Adrenal gland (tissue), 9 donors: ENCODE measurements at regions not wholly inside any gene's neighbourhood (a gene's known extent, or its start where the extent isn't known, plus 50 kb on each side); places are given as distances from the start of the nearest gene placed in this dataset.

Experiments used
- DNase-seq, 7 donors: peaks; one replicate each; pipeline ENCODE4 v3.0.0-alpha.2; 2019 to 2020
- H3K27ac ChIP-seq, 5 donors: fragments of 200-600 bp; sonication (generic) in 4 of 5; 1 replicate in 3 of 5; 2 replicates in 2 of 5; pipeline versions ENCODE4 v1.5.1 to v1.8.0; 2016 to 2020; ENCODE audit warnings: mild to moderate bottlenecking in 1 of 5
- H3K27me3 ChIP-seq: fragments of 200-600 bp; 2 replicates; pipeline ENCODE4 v1.8.0; 2021
- H3K36me3 ChIP-seq, 2 donors: fragments of 200-600 bp; replicated peaks in 1 of 2; 1 replicate in 1 of 2; 2 replicates in 1 of 2; pipeline versions ENCODE4 v1.5.1 to v1.8.0; 2018 to 2022
- H3K4me1 ChIP-seq, 2 donors: fragments of 200-600 bp; replicated peaks in 1 of 2; 1 replicate in 1 of 2; 2 replicates in 1 of 2; pipeline versions ENCODE4 v1.5.1 to v1.8.0; 2018 to 2021
- H3K4me3 ChIP-seq, 4 donors: fragments of 200-600 bp; sonication (generic) in 3 of 4; one replicate each; pipeline ENCODE4 v1.5.1; 2016 to 2018
- H3K9me3 ChIP-seq, 3 donors: fragments of 200-600 bp; sonication (generic) in 1 of 3; replicated peaks in 1 of 3; 1 replicate in 2 of 3; 2 replicates in 1 of 3; pipeline versions ENCODE4 v1.5.1 to v1.8.0; 2016 to 2021
- POLR2A ChIP-seq, 2 donors: fragments of 450-650 bp; IDR thresholded peaks; one replicate each; pipeline ENCODE4 v1.6.1; 2017; ENCODE audit warnings: antibody characterized with exemption in 2 of 2, mild to moderate bottlenecking in 2 of 2, moderate library complexity in 1 of 2
- WGBS, 4 donors: extraction: QIAGEN DNeasy Blood & Tissue Kit in 2 of 4; methylation state at CpG; one replicate each; pipeline versions ENCODE4 v1.1.5 to v1.1.7; 2013 to 2017; 5-methylcytosine and 5-hydroxymethylcytosine counted together
- intact Hi-C, 2 donors: fragments of 100-400 bp; cut with DNase I; formaldehyde crosslinking; loops; one replicate each; pipeline versions ENCODE4 v1.14.1 to v1.15.0; 2022 to 2023
- TF ChIP-seq, protein P1 (sequence below), 6 experiments: fragments of 450-650 bp in 4 of 6; fragments of 200-600 bp in 2 of 6; sonication (generic) in 1 of 6; IDR thresholded peaks; 1 replicate in 5 of 6; 2 replicates in 1 of 6; pipeline versions ENCODE4 v1.5.1 to v1.8.0; 2016 to 2021; ENCODE audit warnings: antibody characterized with exemption in 6 of 6, mild to moderate bottlenecking in 2 of 6, moderate library complexity in 1 of 6
- donor health status: healthy with polysubstance abuse.
- donor health status: Bipolar disorder and iron deficiency.
- donor health status: DM: yes; HTN: yes; CAD: no.
- donor health status: DM: no; HTN: no; CAD: no.
- donor health status: DM: no; HTN: no; CAD: no.

- TF ChIP-seq POLR2A (IDR thresholded peaks at IDR 0.05): no peak
- TF ChIP-seq, protein P1, sequence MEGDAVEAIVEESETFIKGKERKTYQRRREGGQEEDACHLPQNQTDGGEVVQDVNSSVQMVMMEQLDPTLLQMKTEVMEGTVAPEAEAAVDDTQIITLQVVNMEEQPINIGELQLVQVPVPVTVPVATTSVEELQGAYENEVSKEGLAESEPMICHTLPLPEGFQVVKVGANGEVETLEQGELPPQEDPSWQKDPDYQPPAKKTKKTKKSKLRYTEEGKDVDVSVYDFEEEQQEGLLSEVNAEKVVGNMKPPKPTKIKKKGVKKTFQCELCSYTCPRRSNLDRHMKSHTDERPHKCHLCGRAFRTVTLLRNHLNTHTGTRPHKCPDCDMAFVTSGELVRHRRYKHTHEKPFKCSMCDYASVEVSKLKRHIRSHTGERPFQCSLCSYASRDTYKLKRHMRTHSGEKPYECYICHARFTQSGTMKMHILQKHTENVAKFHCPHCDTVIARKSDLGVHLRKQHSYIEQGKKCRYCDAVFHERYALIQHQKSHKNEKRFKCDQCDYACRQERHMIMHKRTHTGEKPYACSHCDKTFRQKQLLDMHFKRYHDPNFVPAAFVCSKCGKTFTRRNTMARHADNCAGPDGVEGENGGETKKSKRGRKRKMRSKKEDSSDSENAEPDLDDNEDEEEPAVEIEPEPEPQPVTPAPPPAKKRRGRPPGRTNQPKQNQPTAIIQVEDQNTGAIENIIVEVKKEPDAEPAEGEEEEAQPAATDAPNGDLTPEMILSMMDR (IDR thresholded peaks at IDR 0.05): no peak
- H3K4me1 ChIP-seq: peaks cover 19 to 29% of the 10 kb centered on the region in 2 donors
- H3K4me3 ChIP-seq: no peak overlapping the region
- no peaks in the 10 kb centered on the region for H3K36me3 ChIP-seq
- no peak overlapping the region for H3K27ac ChIP-seq
- intact Hi-C loops: no loop called here
- WGBS, 4 donors: 66 to 81% (median 69%) methylated on average over 4 to 6 of the region's 6 CpGs
- H3K27me3 ChIP-seq: no peaks in the 10 kb centered on the region
- H3K9me3 ChIP-seq: no peaks in the 10 kb centered on the region
- no peak for DNase-seq
Measured at GRCh38 chr3:72273615-72274014, 488.7 kb upstream of the PROK2 start.

GRCh38 chr3:72272356-72272755, 487.4 kb upstream of the PROK2 start:
- Histone ChIP-seq H3K4me1 (peaks cover 19 to 29% of the 10 kb centered on the region in 2 donors), H3K27ac (no peak overlapping the region), H3K36me3 (no peaks in the 10 kb centered on the region), H3K4me3 (no peak overlapping the region), H3K27me3 (no peaks in the 10 kb centered on the region), H3K9me3 (no peaks in the 10 kb centered on the region)
- TF ChIP-seq POLR2A (IDR thresholded peaks at IDR 0.05): no peak
- TF ChIP-seq, protein P1 (IDR thresholded peaks at IDR 0.05): no peak
- DNase-seq: no peak
- intact Hi-C loops: no loop called here
- 97 to 100% (median 99%) methylated on average over 3 to 6 of the region's 6 CpGs for WGBS, 4 donors

GRCh38 chr3:72271923-72272322, 487.0 kb upstream of the PROK2 start:
- no peak for DNase-seq
- peaks cover 19 to 29% of the 10 kb centered on the region in 2 donors for H3K4me1 ChIP-seq
- no peaks in the 10 kb centered on the region for H3K9me3 ChIP-seq
- H3K36me3 ChIP-seq: no peaks in the 10 kb centered on the region
- no peak overlapping the region for H3K4me3 ChIP-seq
- TF ChIP-seq POLR2A (IDR thresholded peaks at IDR 0.05): no peak
- TF ChIP-seq, protein P1 (IDR thresholded peaks at IDR 0.05): no peak
- WGBS, 4 donors: 77 to 88% (median 81%) methylated on average over 2 of the region's 2 CpGs
- H3K27me3 ChIP-seq: no peaks in the 10 kb centered on the region
- H3K27ac ChIP-seq: no peak overlapping the region
- intact Hi-C loops: no loop called here

DNA sequence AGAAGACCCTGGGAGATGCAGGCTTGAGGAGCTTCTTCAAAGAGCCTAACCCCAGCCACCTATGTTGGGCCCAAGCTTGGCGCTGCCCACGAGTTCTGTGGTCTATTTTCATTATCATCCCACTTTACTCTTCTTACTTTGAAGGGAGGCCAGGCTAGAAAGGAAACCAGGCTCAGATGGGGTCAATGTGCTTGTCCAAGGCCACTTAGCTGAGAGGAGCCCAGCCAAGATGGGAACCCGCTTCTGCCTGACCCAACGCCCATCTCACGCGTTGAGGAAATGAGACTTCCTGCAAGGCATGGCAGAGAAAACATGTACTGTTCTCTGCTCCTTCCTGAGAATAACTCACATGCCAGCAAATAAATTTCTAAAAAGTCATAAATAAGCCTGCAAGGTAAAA, 486.3 kb upstream of the PROK2 start:
- TF ChIP-seq, protein P1 (IDR thresholded peaks at IDR 0.05): no peak
- TF ChIP-seq POLR2A (IDR thresholded peaks at IDR 0.05): no peak
- no peaks in the 10 kb centered on the region for H3K27me3 ChIP-seq
- 49 to 53% (median 50%) methylated on average over 6 of the region's 6 CpGs for WGBS, 4 donors
- peak overlapping the region in 2 of 5 donors; percentile 41 to 52 for H3K27ac ChIP-seq
- DNase-seq: peak in 6 of 7 donors; percentile 37 to 80 (median 56)
- no peak overlapping the region for H3K4me3 ChIP-seq
- H3K9me3 ChIP-seq: no peaks in the 10 kb centered on the region
- peaks cover 19 to 29% of the 10 kb centered on the region in 2 donors for H3K4me1 ChIP-seq
- H3K36me3 ChIP-seq: no peaks in the 10 kb centered on the region
- intact Hi-C loops: no loop called here
